Testis (tissue), 2 donors: ENCODE measurements at regions not wholly inside any gene's neighbourhood (a gene's known extent, or its start where the extent isn't known, plus 50 kb on each side); places are given as distances from the start of the nearest gene placed in this dataset.

ENCODE experiments used
- DNase-seq: peaks from one replicate; pipeline ENCODE4 v3.0.0-alpha.2; 2019
- H3K27ac ChIP-seq, 2 donors: fragments of 200-600 bp; sonication (generic); one replicate each; pipeline ENCODE4 v1.5.1; 2019
- H3K27me3 ChIP-seq: fragments of 200-600 bp; sonication (generic); one replicate; pipeline ENCODE4 v1.5.1; 2019
- H3K36me3 ChIP-seq: fragments of 200-600 bp; sonication (generic); one replicate; pipeline ENCODE4 v1.5.1; 2017; ENCODE audit warnings: low read depth; ENCODE audit errors: missing control alignments
- H3K4me1 ChIP-seq: fragments of 200-600 bp; sonication (generic); one replicate; pipeline ENCODE4 v1.5.1; 2019
- H3K4me3 ChIP-seq, 2 donors: fragments of 200-600 bp; sonication (generic); one replicate each; pipeline ENCODE4 v1.5.1; 2017 to 2019
- H3K9me3 ChIP-seq: fragments of 200-600 bp; sonication (generic); one replicate; pipeline ENCODE4 v1.5.1; 2017
- CTCF ChIP-seq, 3 experiments: fragments of 450-650 bp in 2 of 3; fragments of 200-600 bp in 1 of 3; sonication (generic) in 1 of 3; IDR thresholded peaks; one replicate each; pipeline ENCODE4 v1.5.1; 2016 to 2019; ENCODE audit warnings: antibody characterized with exemption in 3 of 3, mild to moderate bottlenecking in 2 of 3, moderate library complexity in 1 of 3
- POLR2A ChIP-seq: fragments of 450-650 bp; IDR thresholded peaks from one replicate; pipeline ENCODE4 v1.6.1; 2017; ENCODE audit warnings: antibody characterized with exemption, mild to moderate bottlenecking, moderate library complexity
- WGBS, 2 donors: methylation state at CpG; one replicate each; pipeline ENCODE4 v1.1.5; 2018; 5-methylcytosine and 5-hydroxymethylcytosine counted together
- intact Hi-C: fragments of 100-400 bp; cut with DNase I; formaldehyde crosslinking; loops from one replicate; pipeline ENCODE4 v1.15.1; 2023; ENCODE audit warnings: low total_unique reads

- no peak for DNase-seq
- Histone ChIP-seq H3K4me1 (no peaks in the 10 kb centered on the region), H3K36me3 (no peaks in the 10 kb centered on the region), H3K27me3 (no peaks in the 10 kb centered on the region), H3K9me3 (no peaks in the 10 kb centered on the region), H3K4me3 (no peak overlapping the region), H3K27ac (peak overlapping the region in 1 of 2 donors; percentile 46)
- WGBS, 2 donors = 10 to 21% methylated on average over 5 of the region's 5 CpGs
- TF ChIP-seq POLR2A (no peak), CTCF (IDR thresholded peaks at IDR 0.05) (no peak)
- intact Hi-C loops = no loop called here
Observed at GRCh38 chr6:154649721-154650120, 83.5 kb upstream of the SCAF8 start.

DNA sequence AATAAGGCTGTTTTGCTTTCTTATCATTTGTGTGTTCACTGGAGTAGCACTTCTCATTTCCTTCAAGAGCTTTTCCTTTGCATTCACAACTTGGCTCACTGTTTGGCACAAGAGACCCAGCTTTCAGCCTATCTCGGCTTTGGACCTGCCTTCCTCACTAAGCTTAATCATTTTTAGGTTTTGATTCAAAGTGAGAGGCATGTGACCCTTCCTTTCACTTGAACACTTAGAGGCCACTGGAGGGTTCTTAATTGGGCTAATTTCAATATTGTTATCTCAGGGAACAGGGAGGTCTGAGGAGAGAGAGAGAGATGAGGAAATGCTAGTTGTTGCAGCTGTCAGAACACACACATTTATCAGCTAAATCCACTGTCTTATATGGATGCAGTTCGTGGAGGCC is 82.9 kb upstream of the SCAF8 start:
- no peak for DNase-seq
- intact Hi-C loops = no loop called here
- Histone ChIP-seq H3K9me3 (no peaks in the 10 kb centered on the region), H3K27me3 (no peaks in the 10 kb centered on the region), H3K4me1 (no peaks in the 10 kb centered on the region), H3K36me3 (no peaks in the 10 kb centered on the region), H3K4me3 (no peak overlapping the region), H3K27ac (peak overlapping the region; percentile 2 to 46)
- 37 to 49% methylated on average over 2 of the region's 2 CpGs for WGBS, 2 donors
- no peak for TF ChIP-seq POLR2A
- TF ChIP-seq CTCF (IDR thresholded peaks at IDR 0.05) = no peak

DNA sequence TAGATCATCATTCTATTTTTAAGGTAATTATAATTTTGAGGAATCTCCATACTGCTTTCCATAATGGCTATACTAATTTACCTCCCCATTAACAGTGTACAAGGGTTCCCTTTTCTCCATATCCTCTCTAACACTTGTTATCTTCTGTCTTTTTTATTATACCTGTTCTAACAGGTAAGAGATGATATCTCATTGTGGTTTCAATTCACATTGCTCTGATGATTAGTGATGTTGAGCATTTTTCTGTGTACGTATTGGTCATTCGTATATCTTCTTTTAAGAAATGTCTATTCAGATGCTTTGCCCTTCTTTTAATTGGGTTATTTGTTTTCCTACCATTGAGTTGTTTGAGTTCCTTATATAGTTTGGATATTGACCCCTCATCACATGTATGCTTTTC is 81.6 kb upstream of the SCAF8 start:
- DNase-seq = no peak
- intact Hi-C loops = no loop called here
- H3K36me3 ChIP-seq = no peaks in the 10 kb centered on the region
- no peaks in the 10 kb centered on the region for H3K27me3 ChIP-seq
- TF ChIP-seq CTCF (IDR thresholded peaks at IDR 0.05) = no peak
- no peak for TF ChIP-seq POLR2A
- 95% methylated on average over 2 of the region's 2 CpGs for WGBS, 2 donors
- no peak overlapping the region for H3K27ac ChIP-seq
- no peak overlapping the region for H3K4me3 ChIP-seq
- no peaks in the 10 kb centered on the region for H3K9me3 ChIP-seq
- H3K4me1 ChIP-seq = no peaks in the 10 kb centered on the region

GRCh38 chr6:154653385-154653784 is 79.8 kb upstream of the SCAF8 start:
- Histone ChIP-seq H3K36me3 (no peaks in the 10 kb centered on the region), H3K27ac (peak overlapping the region in 1 of 2 donors; percentile 28), H3K27me3 (no peaks in the 10 kb centered on the region), H3K4me3 (no peak overlapping the region), H3K9me3 (no peaks in the 10 kb centered on the region), H3K4me1 (no peaks in the 10 kb centered on the region)
- TF ChIP-seq CTCF (IDR thresholded peaks at IDR 0.05) = no peak
- TF ChIP-seq POLR2A = no peak
- DNase-seq = no peak
- intact Hi-C loops = no loop called here
- 38 to 44% methylated on average over 3 of the region's 3 CpGs for WGBS, 2 donors

- intact Hi-C loops = no loop called here
- peak overlapping the region in 1 of 2 donors; percentile 28 for H3K27ac ChIP-seq
- WGBS, 2 donors = 23 to 43% methylated on average over 4 of the region's 4 CpGs
- H3K9me3 ChIP-seq = no peaks in the 10 kb centered on the region
- DNase-seq = peak; percentile 22
- no peaks in the 10 kb centered on the region for H3K4me1 ChIP-seq
- no peaks in the 10 kb centered on the region for H3K36me3 ChIP-seq
- TF ChIP-seq POLR2A (no peak), CTCF (IDR thresholded peaks at IDR 0.05) (no peak)
- no peaks in the 10 kb centered on the region for H3K27me3 ChIP-seq
- no peak overlapping the region for H3K4me3 ChIP-seq
Observed at GRCh38 chr6:154653853-154654252, 79.4 kb upstream of the SCAF8 start.
